Heart left ventricle (tissue), 16 donors: ENCODE measurements at regions not wholly inside any gene's neighbourhood (a gene's known extent, or its start where the extent isn't known, plus 50 kb on each side); places are given as distances from the start of the nearest gene placed in this dataset.

Source experiments
- ATAC-seq, 4 donors: fragments of 200-7000 bp; cut with Tn5 transposase; one replicate each; pipeline ENCODE4 v1.9.1; 2020 to 2022; ENCODE audit warnings: moderate library complexity in 4 of 4, mild to moderate bottlenecking in 3 of 4, moderate number of reproducible peaks in 1 of 4
- DNase-seq, 5 donors: peaks; one replicate each; pipeline ENCODE4 v3.0.0-alpha.2; 2020
- H3K27ac ChIP-seq, 12 donors: fragments of 200-600 bp; sonication (generic) in 4 of 12; one replicate each; pipeline versions ENCODE4 v1.5.0 to v1.8.0; 2016 to 2022; ENCODE audit warnings: mild to moderate bottlenecking in 2 of 12
- H3K27me3 ChIP-seq, 9 donors: fragments of 200-600 bp; sonication (generic) in 2 of 9; one replicate each; pipeline versions ENCODE4 v1.5.1 to v1.8.0; 2016 to 2022; ENCODE audit warnings: mild to moderate bottlenecking in 3 of 9
- H3K36me3 ChIP-seq, 9 donors: fragments of 200-600 bp; sonication (generic) in 2 of 9; one replicate each; pipeline versions ENCODE4 v1.5.0 to v1.8.0; 2018 to 2022; ENCODE audit warnings: mild to moderate bottlenecking in 2 of 9
- H3K4me1 ChIP-seq, 12 donors: fragments of 200-600 bp; sonication (generic) in 4 of 12; one replicate each; pipeline versions ENCODE4 v1.5.0 to v1.8.0; 2016 to 2022; ENCODE audit warnings: mild to moderate bottlenecking in 3 of 12
- H3K4me3 ChIP-seq, 12 donors: fragments of 200-600 bp; sonication (generic) in 4 of 12; one replicate each; pipeline versions ENCODE4 v1.5.0 to v1.8.0; 2017 to 2022; ENCODE audit warnings: mild to moderate bottlenecking in 9 of 12, moderate library complexity in 4 of 12
- H3K9me3 ChIP-seq, 12 donors: fragments of 200-600 bp; sonication (generic) in 4 of 12; one replicate each; pipeline versions ENCODE4 v1.5.0 to v1.8.0; 2016 to 2022; ENCODE audit warnings: mild to moderate bottlenecking in 1 of 12
- CTCF ChIP-seq, 12 donors: fragments of 200-600 bp; sonication (generic) in 4 of 12; IDR thresholded peaks; one replicate each; pipeline versions ENCODE4 v1.5.0 to v1.8.0; 2018 to 2022; ENCODE audit warnings: antibody characterized with exemption in 12 of 12, mild to moderate bottlenecking in 5 of 12
- POLR2A ChIP-seq, 2 donors: fragments of 450-650 bp; IDR thresholded peaks; one replicate each; pipeline ENCODE4 v1.6.1; 2017; ENCODE audit warnings: antibody characterized with exemption in 2 of 2, mild to moderate bottlenecking in 2 of 2, moderate library complexity in 2 of 2
- WGBS, 4 donors: extraction: QIAGEN DNeasy Blood & Tissue Kit in 2 of 4; methylation state at CpG; one replicate each; pipeline versions ENCODE4 v1.1.5 to v1.1.7; 2013 to 2018; 5-methylcytosine and 5-hydroxymethylcytosine counted together
- intact Hi-C, 10 donors: fragments of 100-400 bp; cut with DNase I; formaldehyde crosslinking; loops; one replicate each; pipeline versions ENCODE4 v1.11.1 to v1.14.2; 2022
- donor health status: ischemic (EF 13 %, LVEDD 7.1; RV severe dilation, severe dysfunction).
- donor health status: healthy with polysubstance abuse.
- donor health status: DM: no; HTN: yes; CAD: no.
- donor health status: DM: no; HTN: no; CAD: no.
- donor health status: ischemic (EF 25% LVEDD 6.9; RV normal size, moderate dysfunction).
- donor health status: ischemic (EF 25% LVEDD 5.7; RV mildly dilated, moderate dysfunction).
- donor health status: healthy.
- donor health status: DM: yes; HTN: yes; CAD: no.
- donor health status: ischemic (EF 35%, LVEDD 5.7; RV mildly dilated, moderate dysfunction).
- donor health status: nonischemic (EF 11% LVEDD 7.7; RV severe dilation, severe dysfunction).
- donor health status: DM: yes; HTN: yes; CAD: no.
- donor health status: PGD.
- donor health status: ischemic (EF 29% LVEDD 5.4; RV normal size, mild dysfunction).
- donor health status: nonischemic (EF 23%, LVEDD 6.1; RV moderate dilation, normal function).

DNA sequence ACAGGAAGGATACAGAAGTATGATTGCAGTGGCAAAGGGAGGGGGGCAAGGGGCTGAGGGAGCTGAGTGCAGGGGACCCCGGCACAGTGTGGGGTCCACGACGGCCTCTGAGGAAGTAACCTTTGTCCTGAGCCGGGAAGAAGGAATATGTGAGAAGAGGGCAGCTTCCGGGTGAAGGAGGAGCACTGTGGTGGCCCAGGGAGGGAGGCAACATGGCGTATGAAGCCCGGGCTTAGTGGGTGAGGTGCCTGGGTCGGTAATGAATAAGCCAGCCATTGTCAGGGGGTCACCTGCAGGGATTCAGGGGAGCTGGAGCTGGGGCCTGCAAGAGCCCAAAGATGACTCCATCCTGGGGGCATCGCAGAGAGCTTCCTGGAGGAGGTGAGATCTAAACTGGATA lies 200.4 kb downstream of the FOXD2 start:
- H3K9me3 ChIP-seq = no peaks in the 10 kb centered on the region
- no peak for TF ChIP-seq CTCF (IDR thresholded peaks at IDR 0.05)
- no peak for TF ChIP-seq POLR2A (IDR thresholded peaks at IDR 0.05)
- H3K27ac ChIP-seq = no peak overlapping the region
- H3K36me3 ChIP-seq = no peaks in the 10 kb centered on the region
- peaks cover 0 to 4% (median 0%) of the 10 kb centered on the region in 12 donors for H3K4me1 ChIP-seq
- intact Hi-C loops = no loop called here
- ATAC-seq (no peak), DNase-seq (no peak)
- WGBS, 4 donors = 64 to 70% (median 68%) methylated on average over 9 of the region's 9 CpGs
- peaks cover 0 to 15% (median 0%) of the 10 kb centered on the region in 9 donors for H3K27me3 ChIP-seq
- H3K4me3 ChIP-seq = no peak overlapping the region

- no peak for TF ChIP-seq CTCF (IDR thresholded peaks at IDR 0.05)
- no peak for TF ChIP-seq POLR2A (IDR thresholded peaks at IDR 0.05)
- DNase-seq (no peak), ATAC-seq (no peak)
- Histone ChIP-seq H3K4me3 (no peak overlapping the region), H3K4me1 (peaks cover 0 to 9% (median 0%) of the 10 kb centered on the region in 12 donors), H3K36me3 (no peaks in the 10 kb centered on the region), H3K27me3 (peaks cover 0 to 10% (median 0%) of the 10 kb centered on the region in 9 donors), H3K27ac (no peak overlapping the region), H3K9me3 (no peaks in the 10 kb centered on the region)
- intact Hi-C loops = no loop called here
- 66 to 75% (median 68%) methylated on average over 4 to 5 of the region's 5 CpGs for WGBS, 4 donors
Observed at GRCh38 chr1:47638713-47639112, 200.9 kb downstream of the FOXD2 start.

DNA sequence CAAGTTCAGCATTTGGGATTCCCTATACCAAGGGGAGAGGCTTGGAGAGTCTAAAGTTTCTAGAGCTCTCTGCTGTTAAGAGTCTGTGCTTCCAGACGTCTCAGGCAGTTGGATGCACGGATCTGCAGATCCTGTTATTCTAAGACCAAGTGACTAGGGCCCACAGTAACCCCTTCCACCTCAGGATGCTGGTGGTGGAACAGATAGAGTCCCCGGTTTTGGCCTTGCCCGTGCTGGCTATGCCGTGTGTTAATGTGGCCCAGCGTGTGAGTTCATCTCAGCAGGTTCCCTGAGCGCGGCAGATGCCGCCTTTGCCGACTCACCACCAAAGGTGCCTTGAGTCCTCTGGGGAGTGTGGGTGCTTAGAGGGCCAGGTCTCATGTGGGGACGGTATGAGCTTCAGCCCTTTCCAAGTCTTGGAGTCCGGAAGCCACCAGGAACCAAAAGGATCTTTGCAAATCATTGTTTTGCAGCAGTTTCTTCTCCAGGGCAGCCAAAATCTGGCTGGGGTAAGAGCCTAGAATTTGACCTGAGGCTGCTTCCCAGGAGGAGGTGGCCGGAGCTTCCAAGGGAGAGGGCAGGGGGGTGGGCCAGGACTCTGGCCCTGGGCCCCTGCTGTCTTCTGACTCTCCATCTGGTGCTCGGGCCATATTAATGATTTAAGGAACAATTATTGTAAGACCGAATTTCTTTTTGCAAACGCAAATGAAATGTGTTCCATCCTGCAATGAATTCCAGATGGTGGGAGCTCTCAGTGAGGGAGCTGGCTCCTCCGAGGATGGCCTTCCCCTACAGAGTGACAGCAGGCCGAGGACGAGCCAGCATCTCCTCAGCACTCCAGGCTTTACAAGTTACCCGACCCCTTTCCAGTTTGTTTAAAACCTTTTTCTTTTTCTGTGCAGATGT lies 205.7 kb downstream of the FOXD2 start:
- DNase-seq (no peak), ATAC-seq (peak in 1 of 4 donors; percentile 47)
- H3K36me3 ChIP-seq = no peaks in the 10 kb centered on the region
- peaks cover 0 to 9% (median 0%) of the 10 kb centered on the region in 9 donors for H3K27me3 ChIP-seq
- H3K4me3 ChIP-seq = no peak overlapping the region
- H3K27ac ChIP-seq = peak overlapping the region in 4 of 12 donors; percentile 25 to 43 (median 28)
- intact Hi-C loops = no loop called here
- H3K9me3 ChIP-seq = no peaks in the 10 kb centered on the region
- 66 to 76% (median 69%) methylated on average over 18 to 20 of the region's 20 CpGs for WGBS, 4 donors
- no peak for TF ChIP-seq POLR2A (IDR thresholded peaks at IDR 0.05)
- no peak for TF ChIP-seq CTCF (IDR thresholded peaks at IDR 0.05)
- peaks cover 0 to 24% (median 0%) of the 10 kb centered on the region in 12 donors for H3K4me1 ChIP-seq

DNA sequence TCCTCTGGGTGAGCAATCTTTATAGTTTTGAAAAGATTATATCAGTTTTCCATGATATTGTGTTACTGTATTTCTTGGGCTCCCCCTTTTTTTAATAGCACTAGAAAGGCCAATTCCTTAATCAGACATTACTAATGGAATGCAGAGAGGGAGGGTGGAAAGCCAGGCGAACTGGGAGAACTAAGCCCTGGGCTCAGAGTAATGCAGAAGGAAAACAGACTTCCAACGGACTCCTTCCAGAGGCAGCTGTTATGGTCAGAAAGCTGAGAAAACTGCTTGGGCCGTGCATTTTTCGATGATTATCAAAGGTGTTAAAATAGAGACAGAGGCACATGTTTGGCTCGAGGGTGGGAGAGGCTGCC lies 206.3 kb downstream of the FOXD2 start:
- H3K27me3 ChIP-seq = peaks cover 0 to 9% (median 0%) of the 10 kb centered on the region in 9 donors
- intact Hi-C loops = no loop called here
- H3K36me3 ChIP-seq = no peaks in the 10 kb centered on the region
- WGBS, 4 donors = 48 to 55% (median 51%) methylated on average over 5 of the region's 5 CpGs
- H3K27ac ChIP-seq = peak overlapping the region in 4 of 12 donors; percentile 25 to 46 (median 35)
- H3K4me3 ChIP-seq = no peak overlapping the region
- H3K9me3 ChIP-seq = no peaks in the 10 kb centered on the region
- TF ChIP-seq CTCF (IDR thresholded peaks at IDR 0.05) (no peak), POLR2A (IDR thresholded peaks at IDR 0.05) (no peak)
- ATAC-seq = no peak
- DNase-seq = no peak
- H3K4me1 ChIP-seq = peaks cover 0 to 24% (median 0%) of the 10 kb centered on the region in 12 donors
